Choroid plexus epithelial cell (primary cell): ENCODE measurements at regions not wholly inside any gene's neighbourhood (a gene's known extent, or its start where the extent isn't known, plus 50 kb on each side); places are given as distances from the start of the nearest gene placed in this dataset.

Experiments
- DNase-seq: peaks from one replicate; pipeline ENCODE4 v3.0.0-alpha.2; 2010; ENCODE audit warnings: low read depth
- H3K4me3 ChIP-seq: 2 replicates; pipeline ENCODE4 v1.5.1; 2011; ENCODE audit warnings: low read depth, mild to moderate bottlenecking, control low read depth, low read length, moderate library complexity
- CTCF ChIP-seq: conservative IDR thresholded peaks from 2 replicates; pipeline ENCODE4 v1.5.1; 2011; ENCODE audit warnings: low read depth, mild to moderate bottlenecking, control low read depth, inconsistent platforms, low read length, moderate library complexity

- H3K4me3 ChIP-seq = no peak overlapping the region
- TF ChIP-seq CTCF = no peak
- DNase-seq = no peak
These were observed 111.0 kb downstream of the ENGASE start for GRCh38 chr17:79185671-79186070.

GRCh38 chr17:79184219-79184618 lies 109.6 kb downstream of the ENGASE start:
- no peak for TF ChIP-seq CTCF
- no peak overlapping the region for H3K4me3 ChIP-seq
- DNase-seq = no peak

GRCh38 chr17:79183293-79184158 lies 108.9 kb downstream of the ENGASE start:
- no peak for TF ChIP-seq CTCF
- DNase-seq = peak; percentile 13
- no peak overlapping the region for H3K4me3 ChIP-seq

GRCh38 chr17:79183043-79183292 lies 108.3 kb downstream of the ENGASE start:
- no peak for TF ChIP-seq CTCF
- no peak for DNase-seq
- no peak overlapping the region for H3K4me3 ChIP-seq

GRCh38 chr17:79182176-79183042 lies 107.8 kb downstream of the ENGASE start:
- DNase-seq = no peak
- TF ChIP-seq CTCF = no peak

GRCh38 chr17:79180358-79181005 lies 105.9 kb downstream of the ENGASE start:
- DNase-seq = no peak
- TF ChIP-seq CTCF = no peak
- no peak overlapping the region for H3K4me3 ChIP-seq

More at GRCh38 chr17:79182176-79183042, 107.8 kb downstream of the ENGASE start:
- H3K4me3 ChIP-seq = no peak overlapping the region
